ENCODE measurements at regions not wholly inside any gene's neighbourhood (a gene's known extent, or its start where the extent isn't known, plus 50 kb on each side); places are given as distances from the start of the nearest gene placed in this dataset.

- no peak for ATAC-seq (ENCODE audit: low read depth)
- no peak overlapping the region for H2AFZ ChIP-seq (ENCODE audit: insufficient read depth, low read depth, low read length, poor library complexity, severe bottlenecking)
Observed at GRCh38 chr4:129377131-129377845, 281.3 kb downstream of the C4orf33 start.

GRCh38 chr4:129378364-129378763, 282.4 kb downstream of the C4orf33 start:
- no peak overlapping the region for H2AFZ ChIP-seq (ENCODE audit: insufficient read depth, low read depth, low read length, poor library complexity, severe bottlenecking)
- H3K4me2 ChIP-seq (replicated peaks; ENCODE audit: low read depth, low read length, poor library complexity, severe bottlenecking): no peak overlapping the region
- 71% methylated on average over 1 of the region's 3 CpGs for WGBS (ENCODE audit: insufficient coverage)
- POLR2A ChIA-PET: no interaction called here
- TF ChIP-seq EZH2 (IDR thresholded peaks at IDR 0.05; ENCODE audit: borderline replicate concordance, insufficient read depth, low read depth, low read length, poor library complexity, severe bottlenecking): no peak
- TF ChIP-seq, protein P1, sequence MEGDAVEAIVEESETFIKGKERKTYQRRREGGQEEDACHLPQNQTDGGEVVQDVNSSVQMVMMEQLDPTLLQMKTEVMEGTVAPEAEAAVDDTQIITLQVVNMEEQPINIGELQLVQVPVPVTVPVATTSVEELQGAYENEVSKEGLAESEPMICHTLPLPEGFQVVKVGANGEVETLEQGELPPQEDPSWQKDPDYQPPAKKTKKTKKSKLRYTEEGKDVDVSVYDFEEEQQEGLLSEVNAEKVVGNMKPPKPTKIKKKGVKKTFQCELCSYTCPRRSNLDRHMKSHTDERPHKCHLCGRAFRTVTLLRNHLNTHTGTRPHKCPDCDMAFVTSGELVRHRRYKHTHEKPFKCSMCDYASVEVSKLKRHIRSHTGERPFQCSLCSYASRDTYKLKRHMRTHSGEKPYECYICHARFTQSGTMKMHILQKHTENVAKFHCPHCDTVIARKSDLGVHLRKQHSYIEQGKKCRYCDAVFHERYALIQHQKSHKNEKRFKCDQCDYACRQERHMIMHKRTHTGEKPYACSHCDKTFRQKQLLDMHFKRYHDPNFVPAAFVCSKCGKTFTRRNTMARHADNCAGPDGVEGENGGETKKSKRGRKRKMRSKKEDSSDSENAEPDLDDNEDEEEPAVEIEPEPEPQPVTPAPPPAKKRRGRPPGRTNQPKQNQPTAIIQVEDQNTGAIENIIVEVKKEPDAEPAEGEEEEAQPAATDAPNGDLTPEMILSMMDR (IDR thresholded peaks at IDR 0.05): no peak
- Mint-ChIP-seq H3K27ac (no peak overlapping the region), H3K4me1 (no peaks in the 10 kb centered on the region), H3K9me3 (ENCODE audit: insufficient read depth) (no peaks in the 10 kb centered on the region), H3K27me3 (no peaks in the 10 kb centered on the region), H3K4me3 (no peak overlapping the region)
- H3K9me3 ChIP-seq (ENCODE audit: control extremely low read depth in 1 of 3, control insufficient read depth in 2 of 3, insufficient read depth in 1 of 3, low read length in 2 of 3): no peaks in the 10 kb centered on the region
- no peaks in the 10 kb centered on the region for H3K79me2 ChIP-seq (ENCODE audit: control insufficient read depth, insufficient read depth, low read length)
- no peaks in the 10 kb centered on the region for H3K36me3 ChIP-seq (replicated peaks in 1 of 2; ENCODE audit: control extremely low read depth in 1 of 2, control insufficient read depth in 1 of 2, extremely low read depth in 1 of 2, insufficient read depth in 2 of 2, low read length in 1 of 2)
- H3K27me3 ChIP-seq (replicated peaks in 1 of 4; ENCODE audit: control extremely low read depth in 1 of 4, control insufficient read depth in 3 of 4, insufficient read depth in 4 of 4, low read length in 3 of 4): no peaks in the 10 kb centered on the region
- H3K4me3 ChIP-seq (ENCODE audit: control extremely low read depth in 1 of 5, extremely low read depth in 1 of 5, insufficient read depth in 1 of 5, low read depth in 2 of 5, low read length in 4 of 5): no peak overlapping the region
- intact Hi-C loops (cut with micrococcal nuclease): no loop called here
- CTCF ChIA-PET: interaction anchor here (1.2 kb wide), 1 partner anchor 15 kb away, joined by 3 read pairs; no protein-coding TSS in a partner anchor
- DNase-seq (no peak), ATAC-seq (ENCODE audit: low read depth) (no peak)
- H4K20me1 ChIP-seq (ENCODE audit: control insufficient read depth, insufficient read depth, low read length, poor library complexity, severe bottlenecking): no peaks in the 10 kb centered on the region
- H3K27ac ChIP-seq (ENCODE audit: low read length in 2 of 2): no peak overlapping the region
- H3K9ac ChIP-seq (ENCODE audit: low read length): no peak overlapping the region
- no peaks in the 10 kb centered on the region for H3K4me1 ChIP-seq (ENCODE audit: control insufficient read depth in 2 of 2, insufficient read depth in 2 of 2, low read length in 2 of 2)

More at GRCh38 chr4:129377131-129377845, 281.3 kb downstream of the C4orf33 start:
- ChIA-PET CTCF (interaction anchor here (1.2 kb wide), 1 partner anchor 14 kb away, joined by 3 read pairs; no protein-coding TSS in a partner anchor), POLR2A (no interaction called here)
- WGBS (ENCODE audit: insufficient coverage): 0% methylated on average over 1 of the region's 4 CpGs
- Histone ChIP-seq H3K4me2 (replicated peaks; ENCODE audit: low read depth, low read length, poor library complexity, severe bottlenecking) (no peak overlapping the region), H3K27me3 (replicated peaks in 1 of 4; ENCODE audit: control extremely low read depth in 1 of 4, control insufficient read depth in 3 of 4, insufficient read depth in 4 of 4, low read length in 3 of 4) (no peaks in the 10 kb centered on the region), H3K9me3 (ENCODE audit: control extremely low read depth in 1 of 3, control insufficient read depth in 2 of 3, insufficient read depth in 1 of 3, low read length in 2 of 3) (no peaks in the 10 kb centered on the region), H3K27ac (ENCODE audit: low read length in 2 of 2) (no peak overlapping the region), H4K20me1 (ENCODE audit: control insufficient read depth, insufficient read depth, low read length, poor library complexity, severe bottlenecking) (no peaks in the 10 kb centered on the region), H3K79me2 (ENCODE audit: control insufficient read depth, insufficient read depth, low read length) (no peaks in the 10 kb centered on the region), H3K4me1 (ENCODE audit: control insufficient read depth in 2 of 2, insufficient read depth in 2 of 2, low read length in 2 of 2) (no peaks in the 10 kb centered on the region), H3K4me3 (ENCODE audit: control extremely low read depth in 1 of 5, extremely low read depth in 1 of 5, insufficient read depth in 1 of 5, low read depth in 2 of 5, low read length in 4 of 5) (no peak overlapping the region), H3K9ac (ENCODE audit: low read length) (no peak overlapping the region), H3K36me3 (replicated peaks in 1 of 2; ENCODE audit: control extremely low read depth in 1 of 2, control insufficient read depth in 1 of 2, extremely low read depth in 1 of 2, insufficient read depth in 2 of 2, low read length in 1 of 2) (no peaks in the 10 kb centered on the region)
- Mint-ChIP-seq H3K27ac (no peak overlapping the region), H3K4me1 (no peaks in the 10 kb centered on the region), H3K27me3 (no peaks in the 10 kb centered on the region), H3K9me3 (ENCODE audit: insufficient read depth) (no peaks in the 10 kb centered on the region), H3K4me3 (no peak overlapping the region)
- no peak for TF ChIP-seq EZH2 (IDR thresholded peaks at IDR 0.05; ENCODE audit: borderline replicate concordance, insufficient read depth, low read depth, low read length, poor library complexity, severe bottlenecking)
- TF ChIP-seq, protein P1 (IDR thresholded peaks at IDR 0.05): no peak
- intact Hi-C loops (cut with micrococcal nuclease): no loop called here
- no peak for DNase-seq

All from B cell (primary cell).